ENCODE measurements at regions not wholly inside any gene's neighbourhood (a gene's known extent, or its start where the extent isn't known, plus 50 kb on each side); places are given as distances from the start of the nearest gene placed in this dataset.
A peak's percentile ranks its signal among the peaks of the same experiment; 100 is the strongest.

GRCh38 chr1:94608142-94608851, 66.7 kb upstream of the F3 start:
- Mint-ChIP-seq H3K4me3 (no peak overlapping the region), H3K27me3 (peaks cover 4 to 8% (median 6%) of the 10 kb centered on the region in 3 donors), H3K27ac (peak overlapping the region in 1 of 6 donors; percentile 67), H3K36me3 (no peaks in the 10 kb centered on the region), H3K4me1 (no peaks in the 10 kb centered on the region), H3K9me3 (peaks cover 0 to 5% (median 3%) of the 10 kb centered on the region in 7 donors)
- ATAC-seq (ENCODE audit: low read depth in 2 of 2) = no peak
- DNase-seq = no peak

DNA sequence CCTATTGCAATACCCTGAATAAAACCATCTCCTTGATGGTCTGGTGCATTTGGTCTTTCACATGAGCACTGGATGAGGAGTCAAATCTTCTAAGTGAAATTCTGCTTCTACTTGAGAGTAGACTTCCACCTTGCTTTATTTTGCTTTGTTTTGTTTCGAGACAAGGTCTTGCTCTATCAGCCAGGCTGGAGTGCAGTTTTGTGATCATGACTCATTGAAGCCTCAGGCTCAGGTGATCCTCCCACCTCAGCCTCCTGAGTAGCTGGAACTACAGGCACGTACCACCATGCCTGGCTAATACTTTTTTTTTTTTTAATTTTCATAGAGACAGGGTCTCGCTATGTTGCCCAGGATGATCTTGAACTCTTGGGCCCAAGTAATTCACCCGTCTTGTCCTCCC, 65.8 kb upstream of the F3 start:
- ATAC-seq (ENCODE audit: low read depth in 2 of 2) = no peak

DNA sequence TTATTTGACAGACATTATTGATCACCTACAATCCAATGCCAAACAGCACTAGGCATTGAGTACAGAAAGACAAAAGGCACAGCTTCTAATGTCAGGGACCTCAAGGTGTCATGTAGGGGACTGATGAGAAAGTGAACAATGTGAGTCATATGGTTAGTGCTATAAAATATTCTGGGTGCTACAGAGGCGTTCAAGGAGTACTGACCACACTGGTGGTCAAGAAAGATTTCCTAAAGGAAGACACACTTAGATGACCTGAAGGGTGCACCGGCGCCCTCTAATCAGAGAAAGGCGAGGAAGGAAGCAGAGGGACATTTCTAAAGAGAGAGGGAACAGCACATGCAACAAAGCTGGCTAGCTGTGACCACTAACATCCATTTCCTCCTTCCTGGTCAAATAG, 64.9 kb upstream of the F3 start:
- H3K4me3 Mint-ChIP-seq = no peak overlapping the region
- peaks cover 7 to 24% (median 13%) of the 10 kb centered on the region in 3 donors for H3K27me3 Mint-ChIP-seq
- no peaks in the 10 kb centered on the region for H3K36me3 Mint-ChIP-seq
- peaks cover 0 to 3% (median 0%) of the 10 kb centered on the region in 3 donors for H3K4me1 Mint-ChIP-seq
- ATAC-seq (ENCODE audit: low read depth in 2 of 2) (no peak), DNase-seq (no peak)
- no peak overlapping the region for H3K27ac Mint-ChIP-seq
- H3K9me3 Mint-ChIP-seq = peaks cover 0 to 5% (median 0%) of the 10 kb centered on the region in 7 donors

More for the DNA sequence above, 65.8 kb upstream of the F3 start:
- no peak for DNase-seq
- H3K4me3 Mint-ChIP-seq = no peak overlapping the region
- peak overlapping the region in 1 of 6 donors; percentile 18 for H3K27ac Mint-ChIP-seq
- H3K36me3 Mint-ChIP-seq = no peaks in the 10 kb centered on the region
- H3K4me1 Mint-ChIP-seq = peaks cover 0 to under 1% (median 0%) of the 10 kb centered on the region in 3 donors
- peaks cover 0 to 5% (median 0%) of the 10 kb centered on the region in 7 donors for H3K9me3 Mint-ChIP-seq
- peaks cover 7 to 15% (median 9%) of the 10 kb centered on the region in 3 donors for H3K27me3 Mint-ChIP-seq

GRCh38 chr1:94603663-94604062, 62.1 kb upstream of the F3 start:
- H3K27ac Mint-ChIP-seq = no peak overlapping the region
- peaks cover 0 to 3% (median 0%) of the 10 kb centered on the region in 3 donors for H3K4me1 Mint-ChIP-seq
- DNase-seq (no peak), ATAC-seq (ENCODE audit: low read depth in 2 of 2) (no peak)
- H3K4me3 Mint-ChIP-seq = peak overlapping the region in 1 of 8 donors; percentile 17
- H3K36me3 Mint-ChIP-seq = no peaks in the 10 kb centered on the region
- peaks cover 0 to 5% (median 0%) of the 10 kb centered on the region in 7 donors for H3K9me3 Mint-ChIP-seq
- H3K27me3 Mint-ChIP-seq = peaks cover 7 to 35% (median 17%) of the 10 kb centered on the region in 3 donors

DNA sequence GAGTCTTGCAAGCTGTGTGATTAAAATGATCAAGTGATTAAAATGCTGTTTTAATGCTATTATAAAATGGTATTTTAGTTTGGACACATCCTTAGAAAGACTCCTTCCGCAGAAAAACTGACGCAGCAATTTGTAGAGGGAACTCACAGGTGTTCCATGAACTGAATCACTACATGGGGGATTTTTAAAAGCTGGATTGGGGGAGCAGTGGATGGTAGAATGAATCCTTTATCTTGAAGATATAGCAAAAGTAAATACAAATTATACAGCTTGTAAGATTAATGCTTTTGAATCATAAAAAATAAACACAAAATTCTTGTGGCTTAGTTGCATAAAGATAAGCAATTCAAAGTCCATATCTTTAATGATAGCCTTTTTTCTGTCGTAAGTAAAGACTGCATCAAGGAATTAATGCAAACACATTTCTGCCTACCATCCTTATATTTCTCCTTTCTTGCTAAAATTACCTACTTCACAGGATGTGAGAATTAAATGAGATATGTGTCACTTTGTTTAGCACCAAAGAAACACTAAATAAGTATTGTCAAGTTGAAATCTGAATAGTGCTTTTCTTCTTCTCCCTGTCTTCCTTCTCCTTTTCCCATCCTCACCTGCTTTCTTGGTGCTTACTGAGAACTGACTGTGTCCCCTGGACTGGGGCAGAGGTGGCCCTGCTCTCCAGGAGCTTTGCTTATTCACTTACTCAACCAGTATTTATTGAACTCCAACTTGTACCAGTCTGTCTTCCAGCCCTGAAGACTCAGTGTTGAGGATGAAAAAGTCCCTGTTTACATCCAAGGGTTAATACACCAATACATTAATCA, 61.5 kb upstream of the F3 start:
- Mint-ChIP-seq H3K27me3 (peaks cover 7 to 35% (median 17%) of the 10 kb centered on the region in 3 donors), H3K27ac (peak overlapping the region in 1 of 6 donors; percentile 34), H3K9me3 (peaks cover 0 to 5% (median 0%) of the 10 kb centered on the region in 7 donors), H3K36me3 (no peaks in the 10 kb centered on the region), H3K4me3 (no peak overlapping the region), H3K4me1 (peaks cover 0 to 3% (median 0%) of the 10 kb centered on the region in 3 donors)
- DNase-seq (no peak), ATAC-seq (ENCODE audit: low read depth in 2 of 2) (no peak)

DNA sequence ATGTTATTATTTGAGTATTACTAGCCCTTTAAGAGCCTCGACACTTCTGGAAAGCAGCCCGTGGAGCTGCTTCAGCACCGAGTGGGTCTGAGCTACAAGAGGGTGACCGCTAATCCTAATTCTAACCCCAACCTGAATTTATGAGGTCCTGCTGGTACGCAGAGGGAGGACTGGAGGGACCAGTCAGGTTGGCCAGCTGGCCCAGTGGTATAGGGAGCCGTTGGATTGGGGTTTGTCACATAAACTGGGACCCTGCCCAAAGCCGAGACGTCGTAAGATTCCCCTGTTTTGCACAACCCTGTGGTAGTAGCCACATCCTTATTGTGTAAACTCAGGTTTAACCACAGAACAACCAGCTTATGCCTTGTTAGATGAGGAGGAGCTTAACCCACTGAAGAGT, 60.8 kb upstream of the F3 start:
- Mint-ChIP-seq H3K27me3 (peaks cover 7 to 42% (median 17%) of the 10 kb centered on the region in 3 donors), H3K36me3 (no peaks in the 10 kb centered on the region), H3K27ac (peak overlapping the region in 1 of 6 donors; percentile 13), H3K4me1 (peaks cover 0 to 3% (median 0%) of the 10 kb centered on the region in 3 donors), H3K9me3 (peaks cover 0 to 5% (median 0%) of the 10 kb centered on the region in 7 donors), H3K4me3 (no peak overlapping the region)
- DNase-seq (no peak), ATAC-seq (ENCODE audit: low read depth in 2 of 2) (no peak)

GRCh38 chr1:94600556-94600955, 59.0 kb upstream of the F3 start:
- ATAC-seq (ENCODE audit: low read depth in 2 of 2) (no peak), DNase-seq (no peak)
- Mint-ChIP-seq H3K27ac (no peak overlapping the region), H3K4me1 (peaks cover 0 to 3% (median 0%) of the 10 kb centered on the region in 3 donors), H3K9me3 (peaks cover 0 to 5% (median 0%) of the 10 kb centered on the region in 7 donors), H3K27me3 (peaks cover 7 to 57% (median 17%) of the 10 kb centered on the region in 3 donors), H3K4me3 (no peak overlapping the region), H3K36me3 (no peaks in the 10 kb centered on the region)

DNA sequence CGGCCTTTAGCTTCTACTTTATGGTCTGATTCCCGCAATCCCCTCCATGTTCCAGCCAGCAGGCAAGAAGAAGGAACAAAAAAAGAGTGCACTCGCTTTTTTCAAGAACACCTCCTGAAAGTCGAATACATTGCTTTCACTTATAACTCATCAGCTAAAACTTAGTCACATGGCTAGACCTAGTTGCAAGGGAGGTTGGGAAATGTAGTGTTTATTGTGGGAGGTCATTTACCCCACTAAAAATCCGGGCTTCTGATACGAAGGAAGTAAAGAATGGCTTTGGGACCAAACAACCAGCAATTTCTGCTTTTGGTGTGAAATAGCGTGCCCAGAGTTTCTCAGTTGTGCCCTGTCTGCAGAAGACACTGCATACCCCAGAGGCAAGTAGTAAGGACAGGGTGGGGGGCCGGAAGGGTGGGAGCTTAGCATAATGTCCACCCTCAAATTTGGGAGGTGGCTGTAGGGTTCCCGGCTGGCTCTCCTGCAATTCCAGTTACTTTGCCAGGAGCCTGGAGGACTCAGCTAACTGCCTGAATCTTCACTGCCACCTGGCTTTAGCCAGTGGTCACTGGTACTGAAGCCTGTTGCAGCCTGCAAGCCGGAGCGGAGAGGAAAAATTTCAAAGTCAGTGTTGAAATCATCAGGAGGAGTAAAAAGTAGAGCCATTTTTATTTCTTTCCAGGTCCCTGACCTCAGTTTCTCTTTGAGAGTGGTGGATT, 57.7 kb upstream of the F3 start:
- no peak for DNase-seq
- ATAC-seq (ENCODE audit: low read depth in 2 of 2) = no peak
- H3K36me3 Mint-ChIP-seq = no peaks in the 10 kb centered on the region
- H3K9me3 Mint-ChIP-seq = peaks cover 0 to 4% (median 0%) of the 10 kb centered on the region in 7 donors
- no peak overlapping the region for H3K27ac Mint-ChIP-seq
- H3K4me1 Mint-ChIP-seq = peaks cover 0 to 3% (median 0%) of the 10 kb centered on the region in 3 donors
- H3K4me3 Mint-ChIP-seq = no peak overlapping the region
- H3K27me3 Mint-ChIP-seq = peaks cover 7 to 57% (median 17%) of the 10 kb centered on the region in 3 donors

GRCh38 chr1:94597701-94598100, 56.1 kb upstream of the F3 start:
- Mint-ChIP-seq H3K36me3 (no peaks in the 10 kb centered on the region), H3K27ac (no peak overlapping the region), H3K4me1 (peaks cover 0 to 3% (median 0%) of the 10 kb centered on the region in 3 donors), H3K9me3 (no peaks in the 10 kb centered on the region), H3K27me3 (peaks cover 0 to 45% (median 12%) of the 10 kb centered on the region in 3 donors), H3K4me3 (no peak overlapping the region)
- no peak for ATAC-seq (ENCODE audit: low read depth in 2 of 2)
- DNase-seq = no peak

- Mint-ChIP-seq H3K36me3 (no peaks in the 10 kb centered on the region), H3K4me1 (no peaks in the 10 kb centered on the region), H3K9me3 (no peaks in the 10 kb centered on the region), H3K4me3 (no peak overlapping the region), H3K27ac (no peak overlapping the region), H3K27me3 (peaks cover 0 to 32% (median 4%) of the 10 kb centered on the region in 3 donors)
- DNase-seq (no peak), ATAC-seq (ENCODE audit: low read depth in 2 of 2) (no peak)
Observed at GRCh38 chr1:94596260-94596659, 54.7 kb upstream of the F3 start.

GRCh38 chr1:94595658-94596057, 54.1 kb upstream of the F3 start:
- ATAC-seq (ENCODE audit: low read depth in 2 of 2) (no peak), DNase-seq (no peak)
- H3K9me3 Mint-ChIP-seq = no peaks in the 10 kb centered on the region
- no peak overlapping the region for H3K27ac Mint-ChIP-seq
- no peak overlapping the region for H3K4me3 Mint-ChIP-seq
- H3K36me3 Mint-ChIP-seq = no peaks in the 10 kb centered on the region
- peaks cover 0 to 32% (median 0%) of the 10 kb centered on the region in 3 donors for H3K27me3 Mint-ChIP-seq
- H3K4me1 Mint-ChIP-seq = no peaks in the 10 kb centered on the region

DNA sequence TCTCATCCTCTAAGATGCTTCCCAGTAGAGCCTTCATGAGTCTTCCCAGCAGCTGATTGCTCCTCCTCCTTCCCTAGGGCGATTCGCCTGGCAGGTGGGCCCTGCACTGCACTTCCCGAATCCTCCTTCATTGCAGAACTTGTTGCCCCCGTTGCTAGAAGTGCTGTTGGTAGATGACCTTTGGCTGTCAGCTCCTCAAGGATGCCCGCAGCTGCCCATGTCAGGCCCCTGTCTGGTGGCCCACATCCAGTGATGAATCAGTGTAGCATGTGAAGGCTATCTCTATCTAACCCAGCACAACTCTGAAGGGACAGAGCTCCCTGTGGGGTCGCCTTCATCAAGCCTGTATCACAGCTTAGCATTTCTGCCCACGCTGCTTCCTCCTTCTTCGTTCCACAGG, 52.1 kb upstream of the F3 start:
- H3K27me3 Mint-ChIP-seq = peaks cover 0 to 26% (median 8%) of the 10 kb centered on the region in 3 donors
- no peak for ATAC-seq (ENCODE audit: low read depth in 2 of 2)
- DNase-seq = no peak
- H3K9me3 Mint-ChIP-seq = no peaks in the 10 kb centered on the region
- no peak overlapping the region for H3K27ac Mint-ChIP-seq
- H3K4me3 Mint-ChIP-seq = no peak overlapping the region
- H3K36me3 Mint-ChIP-seq = no peaks in the 10 kb centered on the region
- no peaks in the 10 kb centered on the region for H3K4me1 Mint-ChIP-seq

DNA sequence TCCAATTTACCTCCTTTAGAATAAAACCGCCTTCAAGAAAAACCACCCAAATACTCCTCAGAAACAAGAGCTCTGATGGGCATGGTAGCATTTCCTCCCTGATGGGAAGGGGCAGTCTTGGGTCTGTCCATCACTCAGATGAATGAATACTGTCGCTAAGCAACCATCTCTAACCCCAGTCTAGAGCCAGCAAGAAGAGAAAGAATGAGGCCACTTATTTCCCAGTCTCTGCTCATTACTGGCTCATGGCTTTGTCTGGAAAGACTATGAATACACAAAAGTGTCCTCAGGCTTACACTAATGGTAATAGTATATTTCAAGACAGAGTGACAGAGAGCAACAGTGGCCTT, 51.0 kb upstream of the F3 start:
- no peaks in the 10 kb centered on the region for H3K4me1 Mint-ChIP-seq
- ATAC-seq (ENCODE audit: low read depth in 2 of 2) = no peak
- no peak overlapping the region for H3K4me3 Mint-ChIP-seq
- no peak for DNase-seq
- peaks cover 0 to 22% (median 8%) of the 10 kb centered on the region in 3 donors for H3K27me3 Mint-ChIP-seq
- no peaks in the 10 kb centered on the region for H3K36me3 Mint-ChIP-seq
- no peaks in the 10 kb centered on the region for H3K9me3 Mint-ChIP-seq
- peak overlapping the region in 1 of 6 donors; percentile 62 for H3K27ac Mint-ChIP-seq
